Bone marrow (tissue), 2 donors: ENCODE measurements at regions not wholly inside any gene's neighbourhood (a gene's known extent, or its start where the extent isn't known, plus 50 kb on each side); places are given as distances from the start of the nearest gene placed in this dataset.

ENCODE experiments used
- DNase-seq, 2 donors: peaks; one replicate each; lab custom pipeline; 2025; lab: John Stamatoyannopoulos, UW

DNA sequence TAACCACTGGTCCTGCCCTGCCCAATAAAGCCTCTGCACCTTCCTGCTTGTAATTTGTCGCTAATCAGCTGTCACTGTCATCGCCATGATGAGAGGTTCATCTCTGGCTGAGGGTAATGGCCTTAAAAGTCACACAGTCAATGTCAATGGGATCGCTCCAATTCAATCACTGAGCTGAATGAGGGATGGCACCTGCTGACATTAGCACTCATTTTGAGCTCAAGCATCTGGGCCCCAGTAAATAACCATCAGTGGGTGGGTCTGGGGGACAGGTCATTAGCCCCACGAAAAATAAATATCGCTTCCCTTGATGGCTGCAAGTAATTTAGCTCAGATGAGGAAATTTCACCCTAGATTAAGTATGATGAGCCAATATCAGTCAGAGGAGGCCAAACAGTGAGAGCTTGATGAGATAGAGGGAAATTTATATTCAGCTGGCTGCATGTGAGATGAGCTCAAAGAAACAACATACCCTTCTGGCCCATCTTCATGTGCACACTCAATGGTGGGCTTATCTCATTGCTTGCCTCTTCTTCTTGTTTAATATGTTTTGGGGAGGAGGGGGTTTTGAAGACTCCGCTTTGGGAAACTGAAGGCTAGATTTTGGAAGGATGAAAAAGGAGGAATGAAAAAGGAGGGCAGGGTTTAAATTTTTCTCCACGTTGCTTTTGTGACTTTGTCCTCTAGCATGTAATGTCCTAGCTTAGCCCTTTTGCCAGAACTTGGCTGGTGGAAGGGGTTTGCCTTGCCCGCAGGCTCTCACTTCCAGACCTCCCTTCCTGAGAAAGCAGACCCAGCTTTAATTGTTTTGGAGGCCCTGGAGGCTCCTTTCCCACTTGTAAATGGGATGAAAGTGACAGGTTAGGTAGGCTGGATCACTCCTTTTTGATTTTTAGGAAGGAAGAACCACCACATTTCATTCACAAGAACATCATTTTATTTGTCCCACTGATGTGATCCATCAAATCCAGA, 84.8 kb upstream of the PAQR3 start:
- DNase-seq = no peak

DNA sequence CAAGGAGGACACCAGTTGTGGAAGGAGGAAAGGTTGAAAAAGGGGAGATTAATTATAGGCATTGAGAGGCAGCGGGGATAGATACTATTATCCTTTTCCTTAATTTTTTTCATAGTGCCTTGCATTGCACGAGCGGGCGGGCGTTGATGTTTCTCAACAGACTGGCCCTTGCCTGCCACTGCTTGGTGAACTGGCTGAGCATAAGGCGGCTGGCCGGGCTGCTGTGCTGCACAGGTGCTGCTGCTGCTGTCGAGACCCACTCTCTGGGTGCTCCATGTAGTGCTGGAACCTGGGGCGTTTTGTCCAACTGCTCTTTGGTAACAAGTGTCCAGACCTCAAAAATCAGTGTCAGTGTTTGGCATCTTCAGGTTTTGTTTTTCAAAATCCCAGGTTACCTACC, 83.3 kb upstream of the PAQR3 start:
- DNase-seq = no peak

DNA sequence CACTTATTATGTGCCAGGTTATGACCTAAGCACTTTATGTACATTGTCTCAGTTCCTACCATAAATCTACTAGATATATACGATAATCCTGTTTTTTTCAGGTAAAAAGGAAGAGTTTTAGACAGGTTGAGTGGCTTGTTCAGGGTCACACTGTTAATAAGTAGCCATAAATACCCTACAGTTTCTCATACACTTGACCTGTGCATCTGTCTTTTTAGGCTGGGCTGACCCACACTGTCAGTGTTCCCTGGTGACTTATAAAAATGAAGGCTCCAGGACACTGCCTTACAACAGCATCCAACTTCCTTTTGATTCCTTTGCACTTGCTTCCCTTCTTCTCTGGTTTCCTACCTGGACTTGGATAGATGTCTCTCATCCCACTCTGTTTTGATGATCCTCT, 78.2 kb upstream of the PAQR3 start:
- no peak for DNase-seq

DNA sequence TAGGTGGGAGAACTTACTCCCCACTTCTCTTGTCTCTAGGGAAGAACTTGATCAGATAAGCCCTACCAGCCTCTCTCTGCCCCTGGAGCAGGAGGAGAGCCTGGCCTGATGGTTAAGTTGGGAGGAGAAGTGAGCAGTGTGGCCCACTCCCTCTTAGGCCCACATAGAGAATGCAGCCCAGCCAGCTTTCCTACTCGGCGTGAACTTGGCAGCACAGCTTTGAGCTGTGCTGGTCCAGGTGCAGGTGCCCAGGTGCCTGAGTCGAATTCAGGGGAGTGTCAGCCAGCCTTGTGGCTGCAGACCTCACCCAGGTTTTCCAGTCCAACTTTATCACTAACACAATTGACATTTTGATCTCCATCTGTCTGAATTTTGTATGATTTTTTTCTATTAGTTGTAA, 77.6 kb upstream of the PAQR3 start:
- no peak for DNase-seq

DNA sequence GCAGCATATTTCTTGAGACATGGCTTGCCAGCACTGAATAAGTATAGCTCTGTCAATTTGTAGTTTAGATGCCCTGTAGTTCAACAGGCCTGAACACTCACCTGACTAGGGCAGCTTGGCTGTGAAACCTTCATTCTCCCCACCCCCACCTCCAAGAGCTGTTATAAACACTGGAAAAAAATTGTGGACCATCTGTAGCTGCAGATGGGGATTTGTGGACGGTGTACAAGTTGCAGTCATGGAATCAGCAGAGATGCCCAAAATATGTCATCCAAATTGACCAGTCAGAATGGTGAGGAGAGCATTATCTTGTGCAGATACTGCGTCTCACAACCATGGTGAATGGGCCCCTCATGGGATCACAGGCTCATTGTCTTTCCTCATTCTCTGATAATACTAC, 76.2 kb upstream of the PAQR3 start:
- DNase-seq = no peak

DNA sequence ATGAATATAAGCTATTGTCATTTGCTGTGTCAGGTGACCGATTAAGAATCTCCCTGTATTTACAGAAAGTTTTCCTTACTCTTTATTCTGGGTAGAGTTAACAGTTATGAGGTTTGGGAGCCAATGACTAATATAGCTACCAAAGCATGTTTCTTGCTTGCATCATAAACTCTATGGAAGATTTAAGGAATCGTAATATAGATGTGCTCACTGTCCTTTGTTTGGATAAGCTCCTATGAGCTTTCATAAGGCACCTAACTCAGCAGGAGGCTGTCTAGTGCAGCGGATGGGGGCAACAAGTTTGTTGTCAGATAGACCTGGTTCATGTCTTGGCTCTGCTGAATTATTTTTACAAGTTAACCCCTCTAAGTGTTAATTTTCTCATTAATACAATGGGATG, 75.0 kb upstream of the PAQR3 start:
- no peak for DNase-seq

DNA sequence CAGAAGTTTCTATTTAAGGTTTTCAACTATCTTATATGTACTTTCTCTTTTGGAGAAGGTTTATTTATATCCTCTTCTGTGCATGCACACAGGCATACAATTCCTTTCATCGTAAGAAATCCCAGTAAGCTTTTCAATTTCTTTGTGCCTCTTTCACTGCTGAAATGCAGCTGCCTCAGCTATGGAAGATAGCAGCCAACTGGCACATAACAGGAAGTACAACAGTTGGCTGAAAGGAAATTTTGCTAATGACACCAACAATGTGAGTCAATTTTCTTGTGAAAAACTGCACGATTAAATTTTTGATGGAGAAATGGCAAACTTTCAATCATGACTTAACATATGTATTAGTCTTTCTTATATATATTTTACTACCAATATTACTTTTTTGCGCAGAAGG, 74.5 kb upstream of the PAQR3 start:
- no peak for DNase-seq

DNA sequence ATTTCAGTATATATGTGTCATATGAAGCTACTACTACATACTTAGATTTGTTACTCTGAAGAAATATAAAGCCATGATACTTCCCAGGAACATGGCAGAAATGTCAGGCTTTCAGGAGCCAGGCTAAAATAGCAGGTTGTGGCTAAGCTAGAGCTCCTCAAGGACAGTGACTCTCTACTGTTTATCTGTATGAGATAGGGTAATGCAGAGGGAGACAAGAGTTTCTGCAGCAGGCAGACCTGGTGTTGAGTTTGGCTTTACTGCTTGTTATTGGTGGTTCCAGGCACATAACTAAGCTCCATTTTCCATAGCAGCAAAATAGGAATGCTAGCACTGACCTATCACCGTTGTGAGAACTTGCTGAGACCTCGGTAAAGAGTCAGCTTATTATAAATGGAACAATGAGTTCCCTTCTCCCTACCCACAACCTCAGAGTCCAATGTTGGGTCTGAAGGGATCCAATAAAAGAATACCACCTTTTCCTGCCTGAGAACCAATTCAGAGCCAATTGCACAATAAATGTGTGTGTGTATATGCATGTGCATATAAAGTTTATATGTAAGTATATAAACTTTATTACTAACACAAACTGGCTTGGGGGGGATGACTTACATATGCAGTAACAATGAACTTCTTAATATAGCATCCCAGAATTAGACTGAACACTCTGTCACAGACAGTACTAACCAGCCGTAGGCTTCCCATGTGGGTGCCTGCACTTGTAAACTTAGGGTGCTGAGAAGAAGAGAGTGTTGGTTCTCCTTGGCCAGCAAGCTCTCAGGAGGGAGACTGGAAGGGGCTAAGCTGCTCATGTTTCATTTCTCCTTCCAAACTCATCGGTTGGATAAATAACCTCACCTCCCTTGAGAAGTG, 51.9 kb upstream of the PAQR3 start:
- DNase-seq = no peak

DNA sequence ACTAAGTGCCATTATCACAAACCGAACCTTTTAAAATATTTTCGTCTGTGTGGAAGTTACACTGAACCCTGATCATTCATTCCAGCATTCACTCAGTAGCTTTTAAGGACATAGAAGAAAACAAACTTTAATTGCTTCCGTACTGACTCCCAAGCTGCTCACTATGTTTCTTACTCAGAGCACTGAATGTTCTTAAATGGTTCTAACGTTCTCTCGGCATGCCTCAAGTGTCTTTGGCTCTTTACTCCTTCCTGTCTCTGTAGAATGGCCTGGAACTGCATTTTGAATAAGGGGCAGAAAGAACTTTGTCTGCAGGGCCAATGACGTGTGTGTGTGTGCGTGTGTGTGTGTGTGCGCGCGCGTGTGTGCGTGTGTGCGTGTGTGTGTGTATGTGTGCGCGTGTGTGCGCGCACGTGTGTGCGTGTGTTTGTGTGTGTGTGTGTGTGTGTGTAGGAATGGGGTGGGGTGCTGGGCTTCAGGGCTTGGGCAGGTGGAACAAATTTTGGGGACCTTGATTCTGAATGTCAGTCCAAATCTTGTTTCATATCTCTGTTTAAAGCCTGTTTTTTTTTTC, 50.5 kb upstream of the PAQR3 start:
- no peak for DNase-seq
